ENCODE measurements at regions not wholly inside any gene's neighbourhood (a gene's known extent, or its start where the extent isn't known, plus 50 kb on each side); places are given as distances from the start of the nearest gene placed in this dataset.

- peak; percentile 16 for DNase-seq
Observed at GRCh38 chr1:202067188-202067974, 55.3 kb upstream of the GPR37L1 start.

- no peak for DNase-seq
Observed at GRCh38 chr1:202068596-202068995, 54.1 kb upstream of the GPR37L1 start.

- DNase-seq: no peak
Observed at GRCh38 chr1:202069662-202070061, 53.1 kb upstream of the GPR37L1 start.

GRCh38 chr1:202072211-202072765 lies 50.4 kb upstream of the GPR37L1 start:
- DNase-seq: peak; percentile 60

Measured in hematopoietic multipotent progenitor cell treated with erythropoietin and hydrocortisone succinate and interleukin-3 and kit ligand, for 4 days (in vitro differentiated cells).